Caco-2 (cell line): ENCODE measurements at regions not wholly inside any gene's neighbourhood (a gene's known extent, or its start where the extent isn't known, plus 50 kb on each side); places are given as distances from the start of the nearest gene placed in this dataset.

ENCODE experiments used
- BruUV-seq: library from RNA; stranded (reverse); fragments of 400-500 nt; replicated peaks from 2 replicates; lab custom pipeline; 2021; lab: Mats Ljungman, UMichigan
- CTCF ChIA-PET: fragments of 300-600 bp; sonication (Branson Sonifier 250); formaldehyde crosslinking; loops from one replicate; lab custom pipeline; 2022; ENCODE audit warnings: antibody characterized with exemption; lab: Charles Lee
- POLR2A ChIA-PET: fragments of 300-600 bp; sonication (Branson Sonifier 250); formaldehyde crosslinking; loops from one replicate; lab custom pipeline; 2022; ENCODE audit warnings: antibody characterized with exemption; lab: Charles Lee
- DNase-seq, 2 experiments: peaks; one replicate each; pipeline versions ENCODE4 v3.0.0 to v3.0.0-alpha.2; 2020 to 2022
- H3K27me3 ChIP-seq: replicated peaks from 2 replicates; pipeline ENCODE4 v1.6.0; 2011; ENCODE audit warnings: low read length; ENCODE audit not compliant: control insufficient read depth, insufficient read depth
- H3K36me3 ChIP-seq: 2 replicates; pipeline ENCODE4 v1.5.1; 2011; ENCODE audit warnings: low read length; ENCODE audit not compliant: control insufficient read depth, insufficient read depth
- H3K4me1 ChIP-seq: fragments of 250-450 bp; sonication (Bioruptor Pico); 2 replicates; pipeline ENCODE4 v1.5.1; 2020; ENCODE audit warnings: mild to moderate bottlenecking
- H3K4me3 ChIP-seq: 2 replicates; pipeline ENCODE4 v1.5.1; 2011; ENCODE audit warnings: low read depth, mild to moderate bottlenecking, control low read depth, low read length
- H3K9me3 ChIP-seq: fragments of 250-450 bp; sonication (Bioruptor Pico); 2 replicates; pipeline ENCODE4 v1.5.1; 2020; ENCODE audit warnings: mild to moderate bottlenecking, moderate library complexity
- H3K27ac Mint-ChIP-seq: one replicate; pipeline ENCODE4 v1.8.0; 2022; ENCODE audit warnings: mixed read lengths; ENCODE audit not compliant: unreplicated experiment
- H3K27me3 Mint-ChIP-seq: one replicate; pipeline ENCODE4 v1.8.0; 2022; ENCODE audit warnings: mixed read lengths; ENCODE audit not compliant: insufficient read depth, unreplicated experiment
- H3K36me3 Mint-ChIP-seq: one replicate; pipeline ENCODE4 v1.8.0; 2022; ENCODE audit warnings: mild to moderate bottlenecking, mixed read lengths; ENCODE audit not compliant: insufficient read depth, unreplicated experiment
- H3K4me1 Mint-ChIP-seq: one replicate; pipeline ENCODE4 v1.8.0; 2022; ENCODE audit warnings: low read depth, mixed read lengths; ENCODE audit not compliant: unreplicated experiment
- H3K4me3 Mint-ChIP-seq: one replicate; pipeline ENCODE4 v1.8.0; 2022; ENCODE audit warnings: mild to moderate bottlenecking, moderate library complexity, mixed read lengths; ENCODE audit not compliant: unreplicated experiment
- H3K9me3 Mint-ChIP-seq: one replicate; pipeline ENCODE4 v1.8.0; 2022; ENCODE audit warnings: mixed read lengths; ENCODE audit not compliant: unreplicated experiment
- intact Hi-C: fragments of 100-400 bp; cut with micrococcal nuclease; formaldehyde crosslinking; loops from one replicate; pipeline ENCODE4 v1.10.0; 2022; ENCODE audit not compliant: unreplicated experiment
- TF ChIP-seq, protein P1 (sequence below), 2 experiments: fragments of 200-600 bp in 1 of 2; IDR thresholded peaks; 1 replicate in 1 of 2; 2 replicates in 1 of 2; pipeline versions ENCODE4 v1.5.1 to v1.8.0; 2011 to 2022; ENCODE audit warnings: antibody characterized with exemption in 1 of 2, control low read depth in 1 of 2, inconsistent platforms in 1 of 2, low read depth in 1 of 2, low read length in 1 of 2, mild to moderate bottlenecking in 1 of 2, moderate library complexity in 1 of 2; ENCODE audit not compliant: insufficient read depth in 1 of 2, severe bottlenecking in 1 of 2, unreplicated experiment in 1 of 2

DNA sequence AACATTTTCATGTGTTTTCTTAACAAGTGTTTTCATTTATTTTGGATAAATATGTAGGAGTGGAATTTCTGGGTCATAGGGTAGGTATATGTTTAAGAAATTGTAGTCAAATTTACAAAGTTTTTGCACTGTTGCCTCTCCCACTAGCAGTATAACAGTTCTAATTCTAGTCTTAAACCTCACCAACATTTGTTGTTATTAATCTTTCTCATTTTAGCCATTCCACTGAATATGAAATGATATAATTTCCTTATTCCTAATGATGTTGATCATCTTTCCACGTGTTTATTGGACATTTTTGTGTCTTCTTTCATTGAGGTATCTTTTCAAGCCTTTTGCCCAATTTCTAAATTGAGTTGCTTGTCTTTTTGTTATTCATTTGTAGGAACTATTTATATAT, 62.0 kb downstream of the C11orf91 start:
- H3K4me3 Mint-ChIP-seq, result no peak overlapping the region
- Histone ChIP-seq H3K4me3 (no peak overlapping the region), H3K9me3 (no peaks in the 10 kb centered on the region), H3K36me3 (no peaks in the 10 kb centered on the region), H3K27me3 (no peaks in the 10 kb centered on the region; the same call in 1 of the 2 replicates), H3K4me1 (peaks cover 4% of the 10 kb centered on the region; the same call in 1 of the 2 replicates)
- H3K9me3 Mint-ChIP-seq, result no peaks in the 10 kb centered on the region
- CTCF ChIA-PET, result no interaction called here
- H3K36me3 Mint-ChIP-seq, result no peaks in the 10 kb centered on the region
- TF ChIP-seq, protein P1, sequence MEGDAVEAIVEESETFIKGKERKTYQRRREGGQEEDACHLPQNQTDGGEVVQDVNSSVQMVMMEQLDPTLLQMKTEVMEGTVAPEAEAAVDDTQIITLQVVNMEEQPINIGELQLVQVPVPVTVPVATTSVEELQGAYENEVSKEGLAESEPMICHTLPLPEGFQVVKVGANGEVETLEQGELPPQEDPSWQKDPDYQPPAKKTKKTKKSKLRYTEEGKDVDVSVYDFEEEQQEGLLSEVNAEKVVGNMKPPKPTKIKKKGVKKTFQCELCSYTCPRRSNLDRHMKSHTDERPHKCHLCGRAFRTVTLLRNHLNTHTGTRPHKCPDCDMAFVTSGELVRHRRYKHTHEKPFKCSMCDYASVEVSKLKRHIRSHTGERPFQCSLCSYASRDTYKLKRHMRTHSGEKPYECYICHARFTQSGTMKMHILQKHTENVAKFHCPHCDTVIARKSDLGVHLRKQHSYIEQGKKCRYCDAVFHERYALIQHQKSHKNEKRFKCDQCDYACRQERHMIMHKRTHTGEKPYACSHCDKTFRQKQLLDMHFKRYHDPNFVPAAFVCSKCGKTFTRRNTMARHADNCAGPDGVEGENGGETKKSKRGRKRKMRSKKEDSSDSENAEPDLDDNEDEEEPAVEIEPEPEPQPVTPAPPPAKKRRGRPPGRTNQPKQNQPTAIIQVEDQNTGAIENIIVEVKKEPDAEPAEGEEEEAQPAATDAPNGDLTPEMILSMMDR (IDR thresholded peaks at IDR 0.05; ENCODE audit: insufficient read depth in 1 of 2, low read depth in 1 of 2, low read length in 1 of 2, severe bottlenecking in 1 of 2, unreplicated experiment in 1 of 2), result no peak
- no TSS peak for BruUV-seq
- peaks cover 6% of the 10 kb centered on the region for H3K4me1 Mint-ChIP-seq
- no peak for DNase-seq
- peaks cover 3% of the 10 kb centered on the region for H3K27me3 Mint-ChIP-seq
- intact Hi-C loops, result no loop called here
- POLR2A ChIA-PET, result no interaction called here
- H3K27ac Mint-ChIP-seq, result no peak overlapping the region

DNA sequence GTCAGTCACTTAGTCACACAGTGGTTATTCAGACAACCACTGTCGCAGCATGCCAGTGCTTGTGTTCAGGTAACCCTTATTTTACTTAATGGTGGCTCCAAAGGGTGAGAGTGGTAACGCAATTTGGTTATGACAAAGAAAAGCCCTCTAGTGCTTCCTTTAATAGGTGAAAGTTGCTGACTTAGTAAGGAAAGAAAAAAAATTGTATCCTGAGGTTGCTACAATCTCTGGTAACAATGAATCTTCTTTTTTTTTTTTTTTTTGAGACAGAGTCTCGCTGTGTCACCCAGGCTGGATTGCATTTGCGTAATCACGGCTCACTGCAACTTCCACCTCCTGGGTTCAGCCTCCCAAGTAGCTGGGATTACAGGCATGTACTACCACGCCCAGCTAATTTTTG, 64.5 kb downstream of the C11orf91 start:
- Mint-ChIP-seq H3K36me3 (no peaks in the 10 kb centered on the region), H3K27ac (no peak overlapping the region), H3K4me3 (no peak overlapping the region), H3K27me3 (peaks cover 3% of the 10 kb centered on the region), H3K9me3 (no peaks in the 10 kb centered on the region), H3K4me1 (no peaks in the 10 kb centered on the region)
- TF ChIP-seq, protein P1 (IDR thresholded peaks at IDR 0.05; ENCODE audit: insufficient read depth in 1 of 2, low read depth in 1 of 2, low read length in 1 of 2, severe bottlenecking in 1 of 2, unreplicated experiment in 1 of 2), result no peak
- CTCF ChIA-PET, result interaction anchor here (0.6 kb wide), 1 partner anchor 231 kb away, joined by 3 read pairs; no protein-coding TSS in a partner anchor
- Histone ChIP-seq H3K27me3 (no peaks in the 10 kb centered on the region), H3K9me3 (no peaks in the 10 kb centered on the region), H3K36me3 (no peaks in the 10 kb centered on the region), H3K4me3 (no peak overlapping the region), H3K4me1 (peaks cover 6% of the 10 kb centered on the region; the same call in 1 of the 2 replicates)
- BruUV-seq, result no TSS peak
- POLR2A ChIA-PET, result no interaction called here
- intact Hi-C loops, result no loop called here
- no peak for DNase-seq

GRCh38 chr11:33635161-33635560, 65.5 kb downstream of the C11orf91 start:
- Mint-ChIP-seq H3K27me3 (peaks cover under 1% of the 10 kb centered on the region), H3K4me1 (no peaks in the 10 kb centered on the region), H3K4me3 (no peak overlapping the region), H3K9me3 (no peaks in the 10 kb centered on the region), H3K27ac (no peak overlapping the region), H3K36me3 (no peaks in the 10 kb centered on the region)
- no peaks in the 10 kb centered on the region for H3K9me3 ChIP-seq
- no peaks in the 10 kb centered on the region for H3K27me3 ChIP-seq
- H3K36me3 ChIP-seq, result no peaks in the 10 kb centered on the region
- intact Hi-C loops, result no loop called here
- H3K4me1 ChIP-seq, result peaks cover 6% of the 10 kb centered on the region; the same call in 1 of the 2 replicates
- DNase-seq, result no peak
- ChIA-PET POLR2A (no interaction called here), CTCF (no interaction called here)
- TF ChIP-seq, protein P1 (IDR thresholded peaks at IDR 0.05; ENCODE audit: insufficient read depth in 1 of 2, low read depth in 1 of 2, low read length in 1 of 2, severe bottlenecking in 1 of 2, unreplicated experiment in 1 of 2), result no peak
- H3K4me3 ChIP-seq, result no peak overlapping the region
- no TSS peak for BruUV-seq
